T-helper 17 cell (primary cell): ENCODE measurements at regions not wholly inside any gene's neighbourhood (a gene's known extent, or its start where the extent isn't known, plus 50 kb on each side); places are given as distances from the start of the nearest gene placed in this dataset.

ENCODE experiments used
- ATAC-seq: fragments of 150-1000 bp; cut with Tn5 transposase; 2 replicates; pipeline ENCODE4 v1.10.0; 2021; ENCODE audit warnings: mild to moderate bottlenecking, moderate library complexity
- DNase-seq, 3 donors: peaks; one replicate each; pipeline versions ENCODE4 v3.0.0 to v3.0.0-alpha.2; 2020 to 2021
- H3K9me3 ChIP-seq: one replicate; pipeline ENCODE4 v1.7.0; 2013; ENCODE audit warnings: low read length, mild to moderate bottlenecking; ENCODE audit not compliant: control insufficient read depth, poor library complexity, severe bottlenecking
- H3K27ac Mint-ChIP-seq: one replicate; pipeline ENCODE4 v1.8.0; 2022; ENCODE audit warnings: mild to moderate bottlenecking, moderate library complexity, mixed read lengths
- H3K27me3 Mint-ChIP-seq: one replicate; pipeline ENCODE4 v1.8.0; 2022; ENCODE audit warnings: mixed read lengths
- H3K36me3 Mint-ChIP-seq: one replicate; pipeline ENCODE4 v1.8.0; 2022; ENCODE audit warnings: low read depth, mixed read lengths
- H3K4me1 Mint-ChIP-seq: one replicate; pipeline ENCODE4 v1.8.0; 2022; ENCODE audit warnings: mild to moderate bottlenecking, mixed read lengths
- H3K4me3 Mint-ChIP-seq: one replicate; pipeline ENCODE4 v1.8.0; 2022; ENCODE audit warnings: mild to moderate bottlenecking, moderate library complexity, mixed read lengths

DNA sequence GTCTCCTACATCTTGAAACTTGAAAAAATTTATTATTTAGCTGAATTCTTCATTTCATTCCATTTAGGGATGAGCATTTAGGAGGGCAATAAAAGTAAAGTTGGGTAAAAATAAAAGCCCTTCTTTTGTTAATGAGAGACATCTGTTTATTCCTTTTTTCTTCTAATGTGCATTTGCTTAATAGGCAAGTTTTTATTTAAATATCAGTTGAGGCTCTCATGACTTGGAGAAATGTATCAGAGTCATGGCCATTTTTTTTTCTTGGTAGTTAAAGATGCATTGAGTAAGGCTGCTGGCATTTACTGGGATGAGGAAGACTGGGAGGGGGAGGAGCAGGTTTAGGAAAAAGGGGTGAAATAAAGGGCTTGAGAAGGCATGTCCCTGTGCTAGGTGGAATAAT lies 609.9 kb upstream of the TMEM132C start:
- no peaks in the 10 kb centered on the region for H3K9me3 ChIP-seq
- Mint-ChIP-seq H3K4me1 (no peaks in the 10 kb centered on the region), H3K36me3 (no peaks in the 10 kb centered on the region), H3K27me3 (peaks cover 6% of the 10 kb centered on the region), H3K27ac (no peak overlapping the region), H3K4me3 (no peak overlapping the region)
- DNase-seq, result no peak
- no peak for ATAC-seq

DNA sequence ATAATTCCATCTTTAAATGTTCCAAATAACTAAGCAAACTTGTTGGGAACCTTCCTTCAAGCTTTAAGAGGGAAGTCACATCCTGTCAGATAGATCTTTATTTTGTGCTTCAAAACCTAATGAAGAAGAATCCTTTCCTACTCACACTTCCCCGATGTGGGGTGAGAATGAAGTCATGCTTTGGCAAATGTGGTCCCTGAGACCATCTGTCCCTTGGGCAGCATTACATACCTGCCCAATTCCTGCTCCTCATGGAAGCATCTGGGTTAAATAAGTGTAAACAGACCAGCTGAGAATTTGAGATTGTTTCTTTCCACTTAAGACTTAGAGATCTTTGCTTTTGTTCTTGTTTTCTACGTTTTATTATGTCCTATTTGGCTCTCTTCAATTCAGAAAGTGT lies 606.0 kb upstream of the TMEM132C start:
- Mint-ChIP-seq H3K27ac (no peak overlapping the region), H3K36me3 (no peaks in the 10 kb centered on the region), H3K4me3 (no peak overlapping the region), H3K4me1 (no peaks in the 10 kb centered on the region), H3K27me3 (peaks cover 12% of the 10 kb centered on the region)
- ATAC-seq, result no peak
- no peak for DNase-seq
- H3K9me3 ChIP-seq, result no peaks in the 10 kb centered on the region

DNA sequence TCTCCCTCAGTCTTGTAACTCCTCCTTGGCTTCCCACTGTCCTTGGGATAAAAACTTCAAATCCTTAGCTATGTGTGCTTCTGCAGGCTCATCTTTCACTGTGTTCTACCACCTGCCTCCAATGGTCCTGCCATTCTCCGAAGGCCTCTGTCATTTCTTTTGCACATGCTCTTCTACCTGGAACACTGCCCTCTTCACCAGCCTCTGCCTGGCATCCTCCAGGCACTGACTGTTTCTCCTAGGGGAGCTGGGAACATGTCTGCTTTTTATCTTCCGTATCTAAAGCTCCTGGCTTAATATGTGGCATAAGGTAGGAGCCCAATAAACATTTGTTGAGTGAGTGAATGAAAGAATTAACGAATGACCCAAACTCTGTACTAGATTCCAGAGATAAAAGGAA lies 603.3 kb upstream of the TMEM132C start:
- no peak for ATAC-seq
- H3K36me3 Mint-ChIP-seq, result no peaks in the 10 kb centered on the region
- no peak overlapping the region for H3K27ac Mint-ChIP-seq

DNA sequence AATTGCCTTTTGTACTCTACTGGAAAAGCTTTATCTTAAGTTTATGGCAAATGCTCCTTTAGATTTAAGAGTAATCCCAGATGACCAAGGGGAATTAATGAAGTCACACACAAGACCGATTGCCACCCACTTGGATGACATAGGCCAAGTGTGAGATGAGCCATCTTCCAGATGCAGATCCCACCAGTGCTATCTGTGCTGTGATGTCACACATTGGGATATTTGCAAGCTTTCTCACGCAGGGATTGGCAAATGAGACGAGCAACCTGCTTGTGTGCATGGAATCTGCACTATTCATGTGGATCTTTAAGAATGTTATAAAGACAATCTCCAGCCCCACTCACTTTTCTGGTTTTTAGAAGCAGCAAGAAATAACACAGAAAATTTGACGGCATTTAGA lies 602.1 kb upstream of the TMEM132C start:
- DNase-seq (no peak), ATAC-seq (no peak)
- no peaks in the 10 kb centered on the region for H3K4me1 Mint-ChIP-seq
- H3K27ac Mint-ChIP-seq, result no peak overlapping the region
- H3K9me3 ChIP-seq, result no peaks in the 10 kb centered on the region
- no peaks in the 10 kb centered on the region for H3K36me3 Mint-ChIP-seq
- H3K4me3 Mint-ChIP-seq, result no peak overlapping the region
- peaks cover 12% of the 10 kb centered on the region for H3K27me3 Mint-ChIP-seq

More for the DNA sequence above, 603.3 kb upstream of the TMEM132C start:
- peaks cover 12% of the 10 kb centered on the region for H3K27me3 Mint-ChIP-seq
- H3K4me1 Mint-ChIP-seq, result no peaks in the 10 kb centered on the region
- DNase-seq, result no peak
- H3K4me3 Mint-ChIP-seq, result no peak overlapping the region
- no peaks in the 10 kb centered on the region for H3K9me3 ChIP-seq

DNA sequence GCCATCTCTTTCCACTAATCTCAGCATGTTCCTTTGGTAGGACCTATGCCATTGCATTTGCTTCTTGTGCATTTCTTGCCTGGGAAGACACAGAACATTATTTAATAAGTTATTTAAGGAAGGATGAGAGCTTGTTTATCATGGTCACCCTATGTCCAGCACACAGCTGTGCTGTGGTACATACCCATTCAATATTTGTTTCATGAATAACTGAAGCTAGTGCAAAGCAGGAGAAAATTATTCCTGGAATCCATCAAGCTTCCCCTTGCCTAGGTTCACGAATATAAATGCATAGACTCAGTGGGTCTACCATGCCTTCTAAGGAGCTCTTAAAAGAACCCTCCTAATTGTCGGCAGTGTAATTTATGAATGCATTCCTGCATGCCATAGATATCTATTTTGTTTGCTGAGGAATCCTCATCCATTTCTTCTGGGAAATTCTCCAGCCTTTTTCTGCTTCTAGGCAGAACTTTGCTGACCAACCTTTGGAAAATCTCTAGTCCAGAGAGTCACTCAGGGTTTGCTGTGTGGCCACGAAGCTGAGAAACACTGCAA lies 599.8 kb upstream of the TMEM132C start:
- peaks cover 6% of the 10 kb centered on the region for H3K27me3 Mint-ChIP-seq
- no peak for ATAC-seq
- no peak overlapping the region for H3K4me3 Mint-ChIP-seq
- H3K36me3 Mint-ChIP-seq, result no peaks in the 10 kb centered on the region
- DNase-seq, result no peak
- no peaks in the 10 kb centered on the region for H3K9me3 ChIP-seq
- H3K27ac Mint-ChIP-seq, result no peak overlapping the region
- no peaks in the 10 kb centered on the region for H3K4me1 Mint-ChIP-seq

DNA sequence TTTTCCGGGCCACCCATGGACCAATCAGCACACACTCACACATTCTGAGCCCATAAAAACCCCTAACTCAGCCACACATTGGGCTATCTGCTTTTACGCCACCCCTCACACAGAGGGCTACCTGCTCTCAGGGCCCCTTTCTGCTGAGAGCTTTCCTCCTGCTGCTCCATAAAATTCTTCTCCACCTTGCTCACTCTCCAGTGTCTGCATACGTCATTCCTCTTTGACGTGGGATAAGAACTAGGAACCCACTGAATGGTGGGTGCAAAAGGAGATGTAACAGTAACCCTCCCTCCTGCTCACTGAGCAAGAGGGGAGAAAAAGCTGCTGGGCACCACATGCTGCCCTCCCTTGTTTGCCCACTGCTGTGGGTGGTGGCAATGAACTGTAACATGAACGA lies 596.7 kb upstream of the TMEM132C start:
- no peaks in the 10 kb centered on the region for H3K36me3 Mint-ChIP-seq
- no peak for DNase-seq
- no peaks in the 10 kb centered on the region for H3K9me3 ChIP-seq

DNA sequence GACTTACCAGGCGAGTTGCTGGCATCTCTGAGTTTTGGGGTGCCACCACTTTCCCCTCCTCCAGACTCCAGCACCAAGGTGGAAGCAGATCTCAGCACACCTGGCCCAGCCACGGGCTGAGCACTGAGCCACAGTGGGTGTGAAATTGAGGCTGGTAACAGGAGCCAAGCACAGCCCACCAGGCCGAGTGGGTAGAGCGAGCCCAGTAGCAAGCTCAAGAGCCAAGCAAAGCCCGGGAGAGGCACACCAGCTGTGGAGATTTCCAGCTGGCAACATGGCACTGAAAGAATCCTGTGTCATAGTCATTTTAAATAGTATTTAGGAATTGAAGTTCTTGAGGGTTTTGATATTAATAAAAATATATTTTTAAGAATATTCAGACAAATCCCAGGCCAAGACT lies 596.2 kb upstream of the TMEM132C start:
- H3K9me3 ChIP-seq, result no peaks in the 10 kb centered on the region
- no peak overlapping the region for H3K27ac Mint-ChIP-seq
- H3K36me3 Mint-ChIP-seq, result no peaks in the 10 kb centered on the region
- DNase-seq (no peak), ATAC-seq (no peak)
- H3K4me1 Mint-ChIP-seq, result no peaks in the 10 kb centered on the region
- peaks cover 5% of the 10 kb centered on the region for H3K27me3 Mint-ChIP-seq
- H3K4me3 Mint-ChIP-seq, result no peak overlapping the region

More for the DNA sequence above, 596.7 kb upstream of the TMEM132C start:
- no peaks in the 10 kb centered on the region for H3K4me1 Mint-ChIP-seq
- no peak overlapping the region for H3K4me3 Mint-ChIP-seq
- ATAC-seq, result no peak
- no peak overlapping the region for H3K27ac Mint-ChIP-seq
- peaks cover under 1% of the 10 kb centered on the region for H3K27me3 Mint-ChIP-seq

DNA sequence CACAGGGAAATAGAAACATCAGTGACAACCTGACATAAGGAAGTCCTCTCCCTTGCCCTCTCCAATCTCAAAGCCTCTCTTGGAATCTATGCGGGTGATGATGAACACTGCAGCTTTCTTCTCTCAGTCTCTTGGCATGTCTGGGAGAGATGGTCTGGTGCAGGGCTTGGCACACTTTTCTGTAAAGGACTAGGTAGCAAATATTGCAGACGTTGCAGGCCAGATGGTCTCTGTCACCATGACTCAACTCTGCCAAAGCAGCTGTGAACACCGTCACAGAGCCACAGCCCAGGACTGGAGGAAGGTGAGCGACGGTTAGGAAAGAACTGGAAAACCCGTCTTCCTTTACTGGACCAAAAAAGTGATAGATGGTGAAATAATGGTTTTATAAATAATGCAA lies 591.0 kb upstream of the TMEM132C start:
- Mint-ChIP-seq H3K27ac (no peak overlapping the region), H3K27me3 (peaks cover 7% of the 10 kb centered on the region)
- DNase-seq, result no peak

DNA sequence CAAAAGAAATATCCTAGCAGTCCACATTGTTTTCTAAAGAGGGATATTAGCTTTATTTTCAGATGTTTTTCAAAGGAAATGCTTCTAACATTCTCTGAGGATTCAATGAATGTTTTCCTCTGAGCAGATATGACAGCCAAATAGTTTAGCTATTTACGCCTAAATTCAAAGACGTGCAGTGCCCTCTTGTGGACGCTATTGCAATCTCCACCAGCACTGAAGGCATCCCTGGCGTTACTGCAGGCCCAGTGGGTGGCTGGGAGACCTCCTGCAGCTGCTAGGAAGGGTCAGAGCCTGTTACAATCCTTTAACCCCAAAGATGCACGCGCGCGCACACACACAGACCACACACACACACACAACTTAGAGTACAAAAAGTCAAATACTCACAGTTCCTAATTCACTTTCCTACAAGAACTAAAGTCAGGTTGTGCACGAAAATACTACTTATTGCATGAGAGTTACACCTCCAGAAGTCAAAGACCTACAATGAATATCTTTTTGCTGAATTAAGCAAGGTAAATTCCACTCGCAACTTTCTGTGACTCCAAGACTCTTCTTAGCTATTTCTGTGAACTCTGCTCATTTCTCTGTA lies 589.3 kb upstream of the TMEM132C start:
- peaks cover 15% of the 10 kb centered on the region for H3K27me3 Mint-ChIP-seq

More for the DNA sequence above, 591.0 kb upstream of the TMEM132C start:
- no peak overlapping the region for H3K4me3 Mint-ChIP-seq
- no peak for ATAC-seq
- H3K36me3 Mint-ChIP-seq, result no peaks in the 10 kb centered on the region
- no peaks in the 10 kb centered on the region for H3K4me1 Mint-ChIP-seq
- H3K9me3 ChIP-seq, result no peaks in the 10 kb centered on the region

DNA sequence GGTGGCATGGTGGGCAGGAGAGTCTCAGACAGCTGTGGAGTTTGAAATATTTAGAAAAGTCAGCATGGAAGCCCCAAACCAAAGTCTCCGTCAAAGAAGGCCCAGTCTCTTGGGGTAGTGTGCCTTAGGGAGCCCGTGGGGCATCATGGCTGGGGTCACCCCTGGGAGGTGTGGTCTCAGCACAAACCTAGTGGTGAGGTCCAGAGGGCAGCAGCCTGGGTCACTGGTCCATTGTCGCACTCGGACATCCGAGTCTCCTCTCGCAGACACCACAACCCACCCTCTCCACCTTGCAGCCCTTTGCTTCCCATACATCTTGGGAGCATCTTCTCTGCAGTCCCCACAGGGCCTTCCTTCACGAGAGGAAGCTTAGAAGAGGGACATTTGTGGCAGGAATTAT lies 588.0 kb upstream of the TMEM132C start:
- Mint-ChIP-seq H3K36me3 (no peaks in the 10 kb centered on the region), H3K27me3 (peaks cover 28% of the 10 kb centered on the region), H3K27ac (no peak overlapping the region), H3K4me3 (no peak overlapping the region), H3K4me1 (no peaks in the 10 kb centered on the region)
- ATAC-seq, result no peak
- DNase-seq, result no peak
- H3K9me3 ChIP-seq, result no peaks in the 10 kb centered on the region

More for the DNA sequence above, 589.3 kb upstream of the TMEM132C start:
- no peaks in the 10 kb centered on the region for H3K9me3 ChIP-seq
- Mint-ChIP-seq H3K4me3 (no peak overlapping the region), H3K27ac (no peak overlapping the region), H3K4me1 (no peaks in the 10 kb centered on the region), H3K36me3 (no peaks in the 10 kb centered on the region)
- ATAC-seq (peak; percentile 42), DNase-seq (peak in 1 of 3 donors; percentile 17)

DNA sequence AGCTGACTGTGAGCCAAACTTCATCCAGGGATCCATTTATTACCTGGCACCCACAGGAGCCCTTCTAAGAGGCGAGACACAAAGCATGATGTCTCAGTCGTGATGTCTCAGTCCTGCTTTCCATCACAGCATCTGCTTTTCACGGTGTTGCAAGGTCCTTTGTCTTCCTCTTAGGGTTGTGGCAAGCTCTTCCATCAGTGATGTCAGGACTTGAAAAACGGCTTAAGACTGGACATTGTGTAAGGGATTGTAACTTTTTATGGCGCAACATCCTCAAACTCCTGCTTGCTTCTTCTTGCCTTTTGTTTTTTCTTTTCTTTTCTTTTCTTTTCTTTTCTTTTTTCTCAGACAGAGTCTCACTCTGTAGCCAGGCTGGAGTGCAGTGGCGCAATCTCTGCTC lies 586.5 kb upstream of the TMEM132C start:
- DNase-seq (no peak), ATAC-seq (no peak)
- H3K27ac Mint-ChIP-seq, result no peak overlapping the region
- H3K4me3 Mint-ChIP-seq, result no peak overlapping the region
- no peaks in the 10 kb centered on the region for H3K36me3 Mint-ChIP-seq
- H3K27me3 Mint-ChIP-seq, result peaks cover 26% of the 10 kb centered on the region
- H3K4me1 Mint-ChIP-seq, result no peaks in the 10 kb centered on the region
- no peaks in the 10 kb centered on the region for H3K9me3 ChIP-seq

DNA sequence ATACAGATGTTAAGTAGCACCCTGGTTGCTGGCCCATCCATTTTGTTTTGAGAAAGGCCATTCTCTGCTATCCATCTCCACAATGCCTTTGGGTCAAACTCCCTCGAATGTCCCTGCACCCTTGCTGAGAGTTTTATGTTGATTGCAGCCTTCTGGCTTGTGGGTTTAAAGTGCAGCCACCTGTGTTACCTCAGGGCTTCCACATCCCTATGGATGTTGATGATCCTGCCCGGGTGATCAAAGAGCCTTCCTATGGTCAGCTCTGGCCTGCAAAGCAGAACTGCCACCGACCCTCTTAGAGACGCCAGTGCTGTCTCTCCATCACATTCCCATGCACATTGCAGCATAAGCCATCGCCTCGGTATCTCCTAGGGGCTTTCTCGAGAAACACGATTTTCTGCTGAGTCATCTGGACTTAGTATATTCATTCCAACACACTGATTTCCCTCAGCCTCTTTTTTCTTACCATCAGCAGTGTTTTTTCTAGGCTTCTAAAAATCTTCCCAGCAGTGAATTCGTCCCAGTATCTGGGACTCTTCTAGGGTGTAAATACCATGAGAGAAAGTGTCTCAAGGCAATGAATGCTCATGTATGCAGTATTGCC lies 585.7 kb upstream of the TMEM132C start:
- H3K4me1 Mint-ChIP-seq, result no peaks in the 10 kb centered on the region
- no peaks in the 10 kb centered on the region for H3K9me3 ChIP-seq
- DNase-seq, result no peak
- H3K27me3 Mint-ChIP-seq, result peaks cover 22% of the 10 kb centered on the region
- no peak overlapping the region for H3K4me3 Mint-ChIP-seq
- H3K27ac Mint-ChIP-seq, result peak overlapping the region; percentile 34
- no peaks in the 10 kb centered on the region for H3K36me3 Mint-ChIP-seq
- ATAC-seq, result no peak

DNA sequence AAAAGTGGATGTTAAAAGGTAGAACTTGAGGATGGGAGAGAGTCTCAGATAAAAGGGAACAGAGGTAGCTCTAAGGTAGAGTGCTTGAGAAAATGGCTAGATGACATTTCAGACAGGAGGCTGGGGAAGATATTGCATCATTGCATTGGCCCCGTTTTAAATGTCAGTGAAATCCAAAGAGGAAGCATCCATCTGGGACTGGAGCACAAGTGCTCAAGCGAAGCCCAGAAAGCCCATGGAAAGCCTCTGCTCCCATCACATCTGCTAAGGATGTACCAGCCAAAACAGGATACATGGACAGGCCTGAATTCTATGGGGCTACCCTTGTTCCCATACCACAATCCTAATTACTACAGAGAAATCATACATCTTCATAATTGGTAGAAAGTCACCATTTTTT lies 581.5 kb upstream of the TMEM132C start:
- peaks cover 22% of the 10 kb centered on the region for H3K27me3 Mint-ChIP-seq
- no peaks in the 10 kb centered on the region for H3K4me1 Mint-ChIP-seq
- H3K4me3 Mint-ChIP-seq, result no peak overlapping the region
- no peak for ATAC-seq
- no peaks in the 10 kb centered on the region for H3K9me3 ChIP-seq
- no peak for DNase-seq
- no peaks in the 10 kb centered on the region for H3K36me3 Mint-ChIP-seq
- no peak overlapping the region for H3K27ac Mint-ChIP-seq

DNA sequence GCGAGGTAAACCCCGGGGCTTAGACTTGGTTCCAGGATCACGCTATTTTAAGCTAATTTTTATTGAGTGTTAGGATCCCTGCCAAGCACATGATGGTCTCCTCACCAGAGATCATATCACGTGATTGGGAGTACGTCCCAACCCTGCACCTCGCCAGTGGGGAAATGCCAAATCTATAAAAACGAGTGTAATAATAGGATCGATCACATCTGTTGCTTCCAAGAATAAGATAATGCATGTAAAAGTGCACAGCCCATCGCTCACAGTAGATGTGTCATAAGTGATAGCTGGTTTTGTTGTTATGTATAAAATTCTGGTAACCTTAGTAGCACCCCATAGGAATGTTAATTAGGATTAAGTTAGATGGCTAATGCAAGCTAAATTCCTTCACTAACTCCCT lies 581.0 kb upstream of the TMEM132C start:
- Mint-ChIP-seq H3K4me3 (no peak overlapping the region), H3K27me3 (peaks cover 22% of the 10 kb centered on the region), H3K36me3 (no peaks in the 10 kb centered on the region), H3K4me1 (no peaks in the 10 kb centered on the region), H3K27ac (no peak overlapping the region)
- no peak for ATAC-seq
- DNase-seq, result no peak
- no peaks in the 10 kb centered on the region for H3K9me3 ChIP-seq
